Thoracic aorta (tissue), 2 donors: ENCODE measurements at regions not wholly inside any gene's neighbourhood (a gene's known extent, or its start where the extent isn't known, plus 50 kb on each side); places are given as distances from the start of the nearest gene placed in this dataset.

Source experiments
- ATAC-seq: fragments of 150-250 bp; one replicate; pipeline ENCODE4 v1.8.0; 2017; ENCODE audit warnings: low read depth; ENCODE audit not compliant: insufficient number of reproducible peaks, low FRiP score
- DNase-seq: peaks from one replicate; pipeline ENCODE4 v3.0.0-alpha.2; 2020; ENCODE audit warnings: low spot score
- H3K27ac ChIP-seq, 2 donors: fragments of 200-600 bp; sonication (generic); 1 replicate in 1 of 2; 2 replicates in 1 of 2; pipeline ENCODE4 v1.5.1; 2016; ENCODE audit warnings: mild to moderate bottlenecking in 2 of 2, moderate library complexity in 2 of 2
- H3K27me3 ChIP-seq: fragments of 200-600 bp; sonication (generic); replicated peaks from 2 replicates; pipeline ENCODE4 v1.6.0; 2016; ENCODE audit warnings: mild to moderate bottlenecking; ENCODE audit not compliant: insufficient read depth
- H3K36me3 ChIP-seq: fragments of 200-600 bp; sonication (generic); one replicate; pipeline ENCODE4 v1.5.1; 2016
- H3K4me1 ChIP-seq, 2 donors: fragments of 200-600 bp; sonication (generic); 1 replicate in 1 of 2; 2 replicates in 1 of 2; pipeline versions ENCODE4 v1.5.1 to v1.6.0; 2016; ENCODE audit warnings: low read depth in 2 of 2, mild to moderate bottlenecking in 1 of 2; ENCODE audit not compliant: control insufficient read depth in 1 of 2
- H3K4me3 ChIP-seq: fragments of 200-600 bp; sonication (generic); 2 replicates; pipeline ENCODE4 v1.5.1; 2016; ENCODE audit warnings: mild to moderate bottlenecking
- H3K9me3 ChIP-seq: fragments of 200-600 bp; sonication (generic); 2 replicates; pipeline ENCODE4 v1.5.1; 2016
- TF ChIP-seq, protein P1 (sequence below): fragments of 200-600 bp; sonication (generic); IDR thresholded peaks from one replicate; pipeline ENCODE4 v1.5.1; 2019; ENCODE audit warnings: antibody characterized with exemption

DNA sequence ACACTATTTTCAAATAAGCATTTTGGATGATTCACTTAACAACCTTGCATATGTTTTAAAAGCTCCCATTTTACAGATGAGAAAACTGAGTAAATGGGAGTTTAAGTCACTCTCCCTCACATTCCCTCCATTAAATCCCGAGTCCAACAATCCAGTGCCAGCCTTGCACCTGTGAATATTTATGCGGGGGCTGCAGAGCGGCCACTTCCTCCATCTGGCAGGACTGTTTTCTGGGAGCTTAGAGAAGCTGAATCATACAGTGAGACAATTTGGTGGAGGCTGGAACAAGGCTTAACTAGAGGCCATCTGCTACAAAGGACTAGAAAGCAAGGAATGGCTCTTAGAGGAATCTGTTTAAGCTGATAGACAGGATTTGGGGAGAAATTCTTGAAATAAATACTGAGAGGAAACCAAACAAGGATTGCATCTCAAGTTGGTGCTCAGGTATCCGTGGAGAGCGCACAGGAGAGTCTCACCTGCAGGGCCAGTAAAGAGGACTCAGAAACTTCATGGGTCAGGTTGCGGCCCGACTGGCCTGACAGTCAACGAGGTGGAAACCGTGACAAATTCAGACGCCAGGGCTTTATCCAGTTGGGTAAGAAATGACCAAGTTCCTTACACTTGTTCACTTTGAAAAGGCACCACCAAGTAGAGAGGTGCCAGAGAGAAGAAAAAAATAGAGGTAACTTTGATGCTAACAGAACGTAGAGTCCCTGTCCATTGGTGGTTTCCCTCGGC is 478.5 kb downstream of the QKI start:
- TF ChIP-seq, protein P1, sequence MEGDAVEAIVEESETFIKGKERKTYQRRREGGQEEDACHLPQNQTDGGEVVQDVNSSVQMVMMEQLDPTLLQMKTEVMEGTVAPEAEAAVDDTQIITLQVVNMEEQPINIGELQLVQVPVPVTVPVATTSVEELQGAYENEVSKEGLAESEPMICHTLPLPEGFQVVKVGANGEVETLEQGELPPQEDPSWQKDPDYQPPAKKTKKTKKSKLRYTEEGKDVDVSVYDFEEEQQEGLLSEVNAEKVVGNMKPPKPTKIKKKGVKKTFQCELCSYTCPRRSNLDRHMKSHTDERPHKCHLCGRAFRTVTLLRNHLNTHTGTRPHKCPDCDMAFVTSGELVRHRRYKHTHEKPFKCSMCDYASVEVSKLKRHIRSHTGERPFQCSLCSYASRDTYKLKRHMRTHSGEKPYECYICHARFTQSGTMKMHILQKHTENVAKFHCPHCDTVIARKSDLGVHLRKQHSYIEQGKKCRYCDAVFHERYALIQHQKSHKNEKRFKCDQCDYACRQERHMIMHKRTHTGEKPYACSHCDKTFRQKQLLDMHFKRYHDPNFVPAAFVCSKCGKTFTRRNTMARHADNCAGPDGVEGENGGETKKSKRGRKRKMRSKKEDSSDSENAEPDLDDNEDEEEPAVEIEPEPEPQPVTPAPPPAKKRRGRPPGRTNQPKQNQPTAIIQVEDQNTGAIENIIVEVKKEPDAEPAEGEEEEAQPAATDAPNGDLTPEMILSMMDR, result no peak
- no peaks in the 10 kb centered on the region for H3K9me3 ChIP-seq
- ATAC-seq (no peak), DNase-seq (no peak)
- H3K36me3 ChIP-seq, result no peaks in the 10 kb centered on the region
- no peak overlapping the region for H3K4me3 ChIP-seq
- H3K4me1 ChIP-seq, result no peaks in the 10 kb centered on the region
- H3K27ac ChIP-seq, result no peak overlapping the region
- no peaks in the 10 kb centered on the region for H3K27me3 ChIP-seq

DNA sequence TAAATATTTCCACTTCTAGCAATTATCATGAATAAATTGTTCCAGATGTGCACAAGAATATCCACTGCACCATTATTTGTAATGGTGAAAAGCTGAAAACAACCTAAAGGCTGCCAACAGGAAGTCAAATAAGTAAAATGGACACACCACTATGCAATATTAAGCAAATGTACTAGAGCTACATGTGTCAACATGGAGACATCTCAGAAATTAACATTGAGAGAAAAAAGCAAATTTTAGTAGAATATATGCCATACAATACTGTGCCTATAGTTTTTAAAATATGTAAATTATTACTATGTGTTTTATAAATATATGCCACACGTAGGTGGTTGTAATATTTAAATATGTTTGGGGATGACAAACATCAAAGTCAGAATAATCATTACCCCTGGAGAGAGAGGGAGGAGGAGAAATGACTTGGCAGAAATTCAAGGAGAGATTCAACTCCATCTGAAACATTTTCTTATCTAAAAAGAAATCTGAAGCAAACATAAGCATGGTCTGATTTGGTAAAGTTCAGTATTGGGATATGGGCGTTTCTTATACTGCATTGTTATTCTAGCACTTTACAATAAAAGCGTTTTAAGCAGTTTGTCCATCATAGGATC is 475.5 kb downstream of the QKI start:
- Histone ChIP-seq H3K27ac (no peak overlapping the region), H3K27me3 (no peaks in the 10 kb centered on the region), H3K4me1 (no peaks in the 10 kb centered on the region), H3K36me3 (no peaks in the 10 kb centered on the region), H3K9me3 (no peaks in the 10 kb centered on the region), H3K4me3 (no peak overlapping the region)
- DNase-seq, result no peak
- no peak for ATAC-seq
- TF ChIP-seq, protein P1, result no peak

DNA sequence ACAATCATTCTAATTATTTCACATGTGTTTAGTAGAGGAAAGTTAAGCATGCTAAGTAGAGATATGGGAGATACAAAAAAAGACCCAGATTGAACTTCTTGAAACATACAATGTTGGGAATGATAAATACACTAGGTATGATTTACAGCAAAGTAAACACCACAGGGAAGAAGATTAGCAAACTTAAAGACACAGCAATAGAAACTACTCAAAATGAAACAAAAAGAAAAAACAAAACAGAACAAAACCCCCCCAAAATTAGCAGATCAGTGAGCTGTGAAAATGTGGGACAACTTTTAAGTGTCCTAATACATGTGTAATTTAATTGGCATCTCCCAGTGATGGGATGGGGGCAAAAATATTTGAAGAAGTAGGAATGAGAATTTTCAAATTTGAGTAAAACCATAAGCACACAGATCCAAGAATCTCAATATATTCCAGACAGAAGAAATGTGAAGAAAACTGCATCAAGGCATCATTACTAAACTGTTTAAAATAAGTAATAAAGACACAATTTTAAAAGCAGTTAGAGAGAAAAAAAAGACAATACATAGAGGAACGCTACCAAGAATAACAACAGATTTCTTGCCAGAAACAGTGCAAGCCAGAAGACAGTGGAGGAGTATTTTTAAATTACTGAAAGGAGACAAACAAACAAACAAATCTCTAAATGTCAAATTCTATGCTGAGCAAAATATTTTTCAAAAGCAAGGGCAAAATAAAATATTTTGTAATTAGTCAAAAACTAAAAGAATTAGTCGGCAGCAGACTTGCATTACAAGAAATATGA is 473.7 kb downstream of the QKI start:
- no peak overlapping the region for H3K27ac ChIP-seq
- no peaks in the 10 kb centered on the region for H3K9me3 ChIP-seq
- no peaks in the 10 kb centered on the region for H3K4me1 ChIP-seq
- no peak for DNase-seq
- H3K27me3 ChIP-seq, result no peaks in the 10 kb centered on the region
- ATAC-seq, result no peak
- no peaks in the 10 kb centered on the region for H3K36me3 ChIP-seq
- no peak overlapping the region for H3K4me3 ChIP-seq
- TF ChIP-seq, protein P1, result no peak

DNA sequence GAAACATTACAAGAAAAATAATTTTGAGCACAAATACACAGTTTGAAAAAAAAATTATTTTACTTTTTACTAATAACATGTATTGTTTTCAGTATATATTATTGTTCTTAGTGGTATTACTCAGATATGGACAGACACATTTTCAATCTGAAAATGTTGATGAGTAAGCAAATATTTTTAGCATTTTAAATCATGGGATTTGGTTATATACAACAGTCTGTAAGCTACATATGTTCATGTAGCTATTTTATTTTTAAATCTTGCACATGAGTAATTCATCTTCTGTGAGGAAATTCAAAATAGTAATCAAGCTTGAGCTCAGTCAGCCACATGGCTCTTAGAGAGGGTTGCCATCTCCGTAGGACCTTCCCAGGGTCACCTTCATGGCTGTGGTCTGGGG is 471.9 kb downstream of the QKI start:
- H3K4me1 ChIP-seq, result no peaks in the 10 kb centered on the region
- no peak overlapping the region for H3K27ac ChIP-seq
- no peaks in the 10 kb centered on the region for H3K9me3 ChIP-seq
- H3K27me3 ChIP-seq, result no peaks in the 10 kb centered on the region
- no peaks in the 10 kb centered on the region for H3K36me3 ChIP-seq
- DNase-seq (no peak), ATAC-seq (no peak)
- TF ChIP-seq, protein P1, result no peak
- no peak overlapping the region for H3K4me3 ChIP-seq

DNA sequence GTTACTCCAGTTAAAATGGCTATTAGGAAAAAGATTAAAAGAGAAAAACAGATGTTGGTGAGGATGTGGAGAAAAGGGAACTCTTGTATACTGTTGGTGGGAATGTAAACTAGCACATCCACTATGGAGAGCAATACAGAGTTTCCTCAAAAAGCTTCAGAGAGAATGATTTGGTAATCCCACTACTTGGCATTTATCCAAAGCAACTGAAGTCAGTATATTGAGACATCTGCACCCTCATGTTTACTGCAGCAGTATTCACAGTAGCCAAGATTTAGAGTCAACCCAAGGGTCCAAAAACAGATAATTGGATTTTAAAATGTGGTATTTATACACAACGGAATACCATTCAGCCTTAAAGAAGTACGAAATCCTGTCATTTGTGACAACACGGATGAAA is 469.5 kb downstream of the QKI start:
- H3K27me3 ChIP-seq, result no peaks in the 10 kb centered on the region
- ATAC-seq, result no peak
- H3K4me1 ChIP-seq, result no peaks in the 10 kb centered on the region
- no peaks in the 10 kb centered on the region for H3K36me3 ChIP-seq
- no peak for DNase-seq
- TF ChIP-seq, protein P1, result no peak
- H3K27ac ChIP-seq, result no peak overlapping the region
- no peak overlapping the region for H3K4me3 ChIP-seq
- no peaks in the 10 kb centered on the region for H3K9me3 ChIP-seq
